Mesenchymal stem cell (in vitro differentiated cells and primary cell): ENCODE measurements at regions not wholly inside any gene's neighbourhood (a gene's known extent, or its start where the extent isn't known, plus 50 kb on each side); places are given as distances from the start of the nearest gene placed in this dataset.

Experiments used
- DNase-seq: peaks from one replicate; pipeline ENCODE4 v3.0.0-alpha.2; 2013
- H2AFZ ChIP-seq: one replicate; pipeline ENCODE4 v1.6.1; 2013; ENCODE audit warnings: low read depth, mild to moderate bottlenecking, control low read depth, inconsistent platforms, low read length, moderate library complexity
- H2AK5ac ChIP-seq: 2 replicates; pipeline ENCODE4 v1.6.1; 2013; ENCODE audit warnings: low read length, moderate library complexity, mild to moderate bottlenecking, inconsistent platforms; ENCODE audit not compliant: severe bottlenecking
- H2BK120ac ChIP-seq: one replicate; pipeline ENCODE4 v1.6.1; 2013; ENCODE audit warnings: low read depth, mild to moderate bottlenecking, inconsistent platforms, low read length, moderate library complexity
- H2BK12ac ChIP-seq, 2 experiments: one replicate each; pipeline ENCODE4 v1.6.1; 2013; ENCODE audit warnings: inconsistent platforms in 2 of 2, low read length in 2 of 2, mild to moderate bottlenecking in 2 of 2, moderate library complexity in 2 of 2, control low read depth in 1 of 2
- H2BK15ac ChIP-seq: one replicate; pipeline ENCODE4 v1.6.1; 2013; ENCODE audit warnings: mild to moderate bottlenecking, low read depth, inconsistent platforms; ENCODE audit not compliant: poor library complexity, severe bottlenecking
- H2BK5ac ChIP-seq: 2 replicates; pipeline ENCODE4 v1.6.1; 2013; ENCODE audit warnings: low read depth, mild to moderate bottlenecking, low read length, control low read depth, inconsistent platforms; ENCODE audit not compliant: poor library complexity, severe bottlenecking
- H3K14ac ChIP-seq, 2 experiments: one replicate each; pipeline ENCODE4 v1.6.1; 2013; ENCODE audit warnings: inconsistent platforms in 2 of 2, low read length in 2 of 2, control low read depth in 1 of 2, mild to moderate bottlenecking in 1 of 2, moderate library complexity in 1 of 2
- H3K18ac ChIP-seq, 2 experiments: one replicate each; pipeline ENCODE4 v1.6.1; 2013; ENCODE audit warnings: inconsistent platforms in 2 of 2, low read length in 2 of 2, control low read depth in 1 of 2, low read depth in 1 of 2, mild to moderate bottlenecking in 1 of 2
- H3K23ac ChIP-seq, 2 experiments: one replicate each; pipeline ENCODE4 v1.6.1; 2013; ENCODE audit warnings: inconsistent platforms in 2 of 2, low read length in 2 of 2, mild to moderate bottlenecking in 2 of 2, moderate library complexity in 2 of 2, control low read depth in 1 of 2
- H3K27ac ChIP-seq: 2 replicates; pipeline ENCODE4 v1.5.1; 2013; ENCODE audit warnings: mild to moderate bottlenecking, moderate library complexity, low read length, control low read depth, inconsistent platforms; ENCODE audit not compliant: poor library complexity, severe bottlenecking
- H3K27me3 ChIP-seq, 2 experiments: 2 replicates each; pipeline versions ENCODE4 v1.6.1 to v1.7.0; 2013; ENCODE audit warnings: low read length in 2 of 2, mild to moderate bottlenecking in 2 of 2, moderate library complexity in 2 of 2, control low read depth in 1 of 2, inconsistent platforms in 1 of 2; ENCODE audit not compliant: control insufficient read depth in 1 of 2, insufficient read depth in 1 of 2
- H3K36me3 ChIP-seq, 2 experiments: 2 replicates each; pipeline versions ENCODE4 v1.6.1 to v1.7.0; 2013; ENCODE audit warnings: low read length in 2 of 2, control low read depth in 1 of 2, inconsistent platforms in 1 of 2, low read depth in 1 of 2, mild to moderate bottlenecking in 1 of 2; ENCODE audit not compliant: insufficient read depth in 2 of 2, control insufficient read depth in 1 of 2
- H3K4ac ChIP-seq, 2 experiments: one replicate each; pipeline ENCODE4 v1.6.1; 2013; ENCODE audit warnings: inconsistent platforms in 2 of 2, low read length in 2 of 2, mild to moderate bottlenecking in 2 of 2, moderate library complexity in 2 of 2, control low read depth in 1 of 2, low read depth in 1 of 2
- H3K4me1 ChIP-seq: 2 replicates; pipeline ENCODE4 v1.6.1; 2013; ENCODE audit warnings: low read depth, low read length, control low read depth; ENCODE audit not compliant: control insufficient read depth, insufficient read depth
- H3K4me2 ChIP-seq: 2 replicates; pipeline ENCODE4 v1.6.1; 2013; ENCODE audit warnings: low read length, mild to moderate bottlenecking, inconsistent platforms; ENCODE audit not compliant: poor library complexity, severe bottlenecking
- H3K4me3 ChIP-seq, 2 experiments: 2 replicates each; pipeline versions ENCODE4 v1.5.1 to v1.7.0; 2013; ENCODE audit warnings: low read length in 2 of 2, mild to moderate bottlenecking in 2 of 2, control low read depth in 1 of 2, low read depth in 1 of 2; ENCODE audit not compliant: insufficient read depth in 1 of 2
- H3K79me1 ChIP-seq: replicated peaks from 2 replicates; pipeline ENCODE4 v1.6.1; 2013; ENCODE audit warnings: mild to moderate bottlenecking, control low read depth, low read length, inconsistent platforms; ENCODE audit not compliant: poor library complexity, severe bottlenecking
- H3K9ac ChIP-seq: 2 replicates; pipeline ENCODE4 v1.7.0; 2013; ENCODE audit warnings: mild to moderate bottlenecking, low read length, moderate library complexity
- H3K9me3 ChIP-seq: 2 replicates; pipeline ENCODE4 v1.7.0; 2013; ENCODE audit warnings: mild to moderate bottlenecking, low read length; ENCODE audit not compliant: control insufficient read depth
- H4K8ac ChIP-seq: one replicate; pipeline ENCODE4 v1.6.1; 2013; ENCODE audit warnings: inconsistent platforms, mild to moderate bottlenecking, low read length, moderate library complexity
- H4K91ac ChIP-seq: one replicate; pipeline ENCODE4 v1.6.1; 2013; ENCODE audit warnings: mild to moderate bottlenecking, low read length, inconsistent platforms
- WGBS: methylation state at CpG from one replicate; pipeline ENCODE4 v1.1.7; 2013; ENCODE audit warnings: mixed read lengths; 5-methylcytosine and 5-hydroxymethylcytosine counted together

DNA sequence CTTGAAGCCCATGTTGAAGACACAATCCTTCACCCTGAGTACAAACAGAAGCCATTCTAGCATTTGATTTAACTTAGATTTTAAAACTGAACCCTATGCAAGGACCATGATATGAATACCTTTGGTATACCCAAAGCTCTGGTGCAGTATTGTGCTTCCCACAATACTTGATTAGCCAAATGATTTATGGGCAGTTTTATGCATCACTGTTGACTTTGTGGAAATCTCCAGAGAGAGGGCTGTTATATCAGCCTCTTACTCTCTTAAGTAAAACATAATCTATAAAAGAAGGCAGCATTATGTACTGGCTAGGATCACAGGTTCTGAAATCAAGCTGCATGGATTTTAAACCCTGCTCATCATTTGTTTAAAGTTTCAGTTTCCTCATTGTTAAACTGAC lies 762.8 kb downstream of the EFNA5 start:
- Histone ChIP-seq H2AFZ (no peak overlapping the region), H3K27me3 (no peaks in the 10 kb centered on the region), H3K4me3 (no peak overlapping the region), H2BK5ac (no peak overlapping the region), H2BK15ac (no peak overlapping the region), H3K9me3 (no peaks in the 10 kb centered on the region), H3K9ac (no peak overlapping the region), H2BK12ac (no peak overlapping the region), H3K79me1 (no peaks in the 10 kb centered on the region), H3K4me2 (no peak overlapping the region), H4K91ac (no peak overlapping the region), H3K23ac (no peak overlapping the region), H3K4ac (no peak overlapping the region), H4K8ac (no peak overlapping the region), H3K27ac (no peak overlapping the region), H3K4me1 (no peaks in the 10 kb centered on the region), H3K36me3 (no peaks in the 10 kb centered on the region), H2BK120ac (no peak overlapping the region), H2AK5ac (no peak overlapping the region), H3K18ac (no peak overlapping the region), H3K14ac (no peak overlapping the region)
- DNase-seq, result no peak

DNA sequence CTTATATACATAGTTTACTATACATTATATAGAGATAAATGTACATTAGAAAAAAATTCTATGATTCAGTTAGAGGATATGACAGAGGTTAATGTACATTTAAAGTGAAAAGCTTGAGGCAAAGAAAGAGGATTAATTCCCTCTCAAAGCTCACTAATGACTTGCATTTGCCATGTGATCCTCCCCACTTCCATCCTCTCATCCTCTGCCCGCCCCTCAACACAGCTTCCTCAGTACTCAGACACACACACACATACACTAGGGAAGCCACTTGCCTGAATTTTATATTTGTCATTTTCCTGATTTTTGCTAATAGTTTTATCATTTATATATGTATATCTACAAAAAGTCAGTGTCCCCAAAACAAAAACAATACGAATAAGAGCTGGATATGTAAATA lies 764.5 kb downstream of the EFNA5 start:
- Histone ChIP-seq H2BK5ac (no peak overlapping the region), H3K79me1 (no peaks in the 10 kb centered on the region), H3K18ac (no peak overlapping the region), H3K23ac (no peak overlapping the region), H3K4me1 (no peaks in the 10 kb centered on the region), H3K4me2 (no peak overlapping the region), H3K14ac (no peak overlapping the region), H3K27ac (no peak overlapping the region), H3K4me3 (no peak overlapping the region), H4K91ac (no peak overlapping the region), H3K9ac (no peak overlapping the region), H2AFZ (no peak overlapping the region), H2BK15ac (no peak overlapping the region), H3K9me3 (no peaks in the 10 kb centered on the region), H3K27me3 (no peaks in the 10 kb centered on the region), H4K8ac (no peak overlapping the region), H3K36me3 (no peaks in the 10 kb centered on the region), H3K4ac (no peak overlapping the region), H2AK5ac (no peak overlapping the region), H2BK120ac (no peak overlapping the region), H2BK12ac (no peak overlapping the region)
- no peak for DNase-seq
- 100% methylated on average over 1 of the region's 2 CpGs for WGBS

DNA sequence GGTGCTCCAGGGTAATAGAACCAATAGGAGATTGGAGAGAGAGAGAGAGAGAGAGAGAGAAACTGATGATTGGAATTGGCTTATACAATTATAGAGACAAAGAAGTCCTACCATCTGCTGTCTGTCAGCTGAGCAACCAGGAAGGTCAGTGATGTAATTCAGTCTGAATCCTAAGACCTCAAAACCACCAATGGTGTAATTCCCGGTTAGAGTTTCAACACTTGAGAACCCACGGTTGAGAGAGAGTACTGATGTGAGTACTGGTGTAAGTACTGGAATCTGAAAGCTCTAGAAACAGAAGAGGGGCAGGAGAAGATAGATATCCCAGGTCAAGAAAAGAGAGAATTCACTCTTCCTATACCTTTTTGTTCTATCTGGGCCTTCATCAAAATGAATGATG lies 775.8 kb downstream of the EFNA5 start:
- H3K14ac ChIP-seq, result no peak overlapping the region
- H2AK5ac ChIP-seq, result no peak overlapping the region
- H3K18ac ChIP-seq, result no peak overlapping the region
- no peak overlapping the region for H3K4me3 ChIP-seq
- H3K9me3 ChIP-seq, result no peaks in the 10 kb centered on the region
- H2BK5ac ChIP-seq, result no peak overlapping the region
- H2AFZ ChIP-seq, result no peak overlapping the region
- H3K27ac ChIP-seq, result no peak overlapping the region
- no CpG with 5 or more reads among the region's 2 CpGs for WGBS
- H3K4me2 ChIP-seq, result no peak overlapping the region
- DNase-seq, result peak; percentile 76
- no peak overlapping the region for H2BK120ac ChIP-seq
- H3K79me1 ChIP-seq, result no peaks in the 10 kb centered on the region
- H2BK15ac ChIP-seq, result no peak overlapping the region
- H3K4ac ChIP-seq, result no peak overlapping the region
- no peak overlapping the region for H3K23ac ChIP-seq
- H3K36me3 ChIP-seq, result no peaks in the 10 kb centered on the region
- no peaks in the 10 kb centered on the region for H3K4me1 ChIP-seq
- H3K27me3 ChIP-seq, result no peaks in the 10 kb centered on the region
- H4K91ac ChIP-seq, result no peak overlapping the region
- no peak overlapping the region for H2BK12ac ChIP-seq
- H3K9ac ChIP-seq, result no peak overlapping the region
- H4K8ac ChIP-seq, result no peak overlapping the region

DNA sequence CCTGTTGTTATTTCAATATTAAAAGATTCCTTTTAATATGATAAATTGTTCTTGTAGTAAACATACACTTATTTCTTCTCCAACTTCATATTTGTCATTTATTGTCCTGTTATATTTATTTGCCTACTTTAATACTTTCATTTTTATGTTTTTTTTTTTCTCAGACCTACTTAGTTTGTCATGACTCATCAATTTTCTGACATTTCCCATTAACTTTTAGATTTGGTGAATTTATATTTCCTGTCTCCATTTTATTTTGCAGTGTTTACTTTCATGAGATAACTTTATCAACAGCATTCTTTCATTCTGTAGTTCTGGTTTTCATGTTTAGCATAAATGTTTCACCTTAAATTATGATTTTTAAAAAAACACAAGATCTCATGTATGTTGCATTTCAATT lies 788.7 kb downstream of the EFNA5 start:
- no peak overlapping the region for H3K14ac ChIP-seq
- H3K4ac ChIP-seq, result no peak overlapping the region
- no peak overlapping the region for H2BK15ac ChIP-seq
- no peak overlapping the region for H3K23ac ChIP-seq
- no peak overlapping the region for H4K91ac ChIP-seq
- no peak overlapping the region for H2AK5ac ChIP-seq
- H3K36me3 ChIP-seq, result no peaks in the 10 kb centered on the region
- H3K79me1 ChIP-seq, result no peaks in the 10 kb centered on the region
- no peaks in the 10 kb centered on the region for H3K4me1 ChIP-seq
- H3K9ac ChIP-seq, result no peak overlapping the region
- H3K9me3 ChIP-seq, result no peaks in the 10 kb centered on the region
- H3K4me3 ChIP-seq, result no peak overlapping the region
- H2AFZ ChIP-seq, result no peak overlapping the region
- H3K27ac ChIP-seq, result no peak overlapping the region
- peak overlapping the region; percentile 31 for H2BK5ac ChIP-seq
- no peak overlapping the region for H3K4me2 ChIP-seq
- no peak for DNase-seq
- H2BK12ac ChIP-seq, result no peak overlapping the region
- H3K18ac ChIP-seq, result no peak overlapping the region
- H3K27me3 ChIP-seq, result no peaks in the 10 kb centered on the region
- H4K8ac ChIP-seq, result no peak overlapping the region
- H2BK120ac ChIP-seq, result no peak overlapping the region
